ENCODE measurements at regions not wholly inside any gene's neighbourhood (a gene's known extent, or its start where the extent isn't known, plus 50 kb on each side); places are given as distances from the start of the nearest gene placed in this dataset.

GRCh38 chr12:93133361-93133760, 204.3 kb upstream of the EEA1 start:
- no peak for TF ChIP-seq ZNF274 (IDR thresholded peaks at IDR 0.05; ENCODE audit: low read depth, low read length)
- TF ChIP-seq CTCF (IDR thresholded peaks at IDR 0.05 in 2 of 3, conservative IDR thresholded peaks at IDR 0.05 in 1 of 3; ENCODE audit: borderline replicate concordance in 1 of 3, insufficient read depth in 1 of 3, low read depth in 2 of 3, low read length in 2 of 3), result no peak
- TF ChIP-seq FOSL1 (IDR thresholded peaks at IDR 0.05; ENCODE audit: low read depth), result no peak
- TF ChIP-seq POLR2AphosphoS5 (IDR thresholded peaks at IDR 0.05; ENCODE audit: low read depth, low read length), result no peak
- no peak for TF ChIP-seq EZH2 (IDR thresholded peaks at IDR 0.05)
